22Rv1 (cell line): ENCODE measurements at regions not wholly inside any gene's neighbourhood (a gene's known extent, or its start where the extent isn't known, plus 50 kb on each side); places are given as distances from the start of the nearest gene placed in this dataset.

ENCODE experiments used
- ZFX ChIP-seq: fragments of 450-650 bp; IDR thresholded peaks from 2 replicates; pipeline ENCODE4 v1.6.1; 2017; ENCODE audit warnings: antibody characterized with exemption, borderline replicate concordance
- TF ChIP-seq, protein P1 (sequence below): fragments of 450-650 bp; IDR thresholded peaks from 2 replicates; pipeline ENCODE4 v1.5.1; 2017; ENCODE audit warnings: mild to moderate bottlenecking

GRCh38 chr4:89368861-89369260 is 61.3 kb upstream of the GPRIN3 start:
- TF ChIP-seq, protein P1, sequence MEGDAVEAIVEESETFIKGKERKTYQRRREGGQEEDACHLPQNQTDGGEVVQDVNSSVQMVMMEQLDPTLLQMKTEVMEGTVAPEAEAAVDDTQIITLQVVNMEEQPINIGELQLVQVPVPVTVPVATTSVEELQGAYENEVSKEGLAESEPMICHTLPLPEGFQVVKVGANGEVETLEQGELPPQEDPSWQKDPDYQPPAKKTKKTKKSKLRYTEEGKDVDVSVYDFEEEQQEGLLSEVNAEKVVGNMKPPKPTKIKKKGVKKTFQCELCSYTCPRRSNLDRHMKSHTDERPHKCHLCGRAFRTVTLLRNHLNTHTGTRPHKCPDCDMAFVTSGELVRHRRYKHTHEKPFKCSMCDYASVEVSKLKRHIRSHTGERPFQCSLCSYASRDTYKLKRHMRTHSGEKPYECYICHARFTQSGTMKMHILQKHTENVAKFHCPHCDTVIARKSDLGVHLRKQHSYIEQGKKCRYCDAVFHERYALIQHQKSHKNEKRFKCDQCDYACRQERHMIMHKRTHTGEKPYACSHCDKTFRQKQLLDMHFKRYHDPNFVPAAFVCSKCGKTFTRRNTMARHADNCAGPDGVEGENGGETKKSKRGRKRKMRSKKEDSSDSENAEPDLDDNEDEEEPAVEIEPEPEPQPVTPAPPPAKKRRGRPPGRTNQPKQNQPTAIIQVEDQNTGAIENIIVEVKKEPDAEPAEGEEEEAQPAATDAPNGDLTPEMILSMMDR, result no peak
- TF ChIP-seq ZFX, result no peak
